PC-3 (cell line): ENCODE measurements at regions not wholly inside any gene's neighbourhood (a gene's known extent, or its start where the extent isn't known, plus 50 kb on each side); places are given as distances from the start of the nearest gene placed in this dataset.

Experiments used
- ATAC-seq: fragments of 200-7000 bp; cut with Tn5 transposase; 2 replicates; pipeline ENCODE4 v1.9.1; 2020; ENCODE audit warnings: mild to moderate bottlenecking, moderate library complexity
- BruUV-seq: library from RNA; stranded (reverse); fragments of 400-500 nt; replicated peaks from 2 replicates; lab custom pipeline; 2021; lab: Mats Ljungman, UMichigan
- CTCF ChIA-PET: fragments of 300-600 bp; sonication (Branson Sonifier 250); formaldehyde crosslinking; loops from one replicate; lab custom pipeline; 2022; ENCODE audit warnings: antibody characterized with exemption; lab: Charles Lee
- POLR2A ChIA-PET: fragments of 300-600 bp; sonication (Branson Sonifier 250); formaldehyde crosslinking; loops from one replicate; lab custom pipeline; 2022; ENCODE audit warnings: antibody characterized with exemption; ENCODE audit not compliant: unreplicated experiment; lab: Charles Lee
- DNase-seq: peaks from one replicate; pipeline ENCODE4 v3.0.0-alpha.2; 2015
- H2AFZ ChIP-seq: fragments of 300-600 bp; sonication (generic); 2 replicates; pipeline ENCODE4 v1.6.0; 2016; ENCODE audit warnings: antibody characterized with exemption, low read length
- H3F3A ChIP-seq: fragments of 300-600 bp; sonication (generic); one replicate; pipeline ENCODE4 v1.6.0; 2017; ENCODE audit warnings: antibody characterized with exemption, low read length, control low read depth, mild to moderate bottlenecking; ENCODE audit not compliant: unreplicated experiment
- H3K27ac ChIP-seq: fragments of 300-600 bp; sonication (generic); 2 replicates; pipeline ENCODE4 v1.5.1; 2016; ENCODE audit warnings: mild to moderate bottlenecking, low read length
- H3K27me3 ChIP-seq: fragments of 300-600 bp; sonication (generic); 2 replicates; pipeline ENCODE4 v1.6.1; 2016; ENCODE audit warnings: low read length, mixed read lengths
- H3K36me3 ChIP-seq: fragments of 300-600 bp; sonication (generic); 2 replicates; pipeline ENCODE4 v1.6.1; 2016; ENCODE audit warnings: low read depth, mixed run types, low read length, mixed read lengths
- H3K4me1 ChIP-seq: fragments of 300-600 bp; sonication (generic); 2 replicates; pipeline ENCODE4 v1.5.1; 2016; ENCODE audit warnings: low read length; ENCODE audit not compliant: insufficient read depth
- H3K4me2 ChIP-seq: fragments of 300-600 bp; sonication (generic); 2 replicates; pipeline ENCODE4 v1.6.0; 2016; ENCODE audit warnings: low read length
- H3K4me3 ChIP-seq: fragments of 300-600 bp; sonication (generic); 2 replicates; pipeline ENCODE4 v1.5.1; 2016; ENCODE audit warnings: mild to moderate bottlenecking, low read length, mixed read lengths
- H3K79me2 ChIP-seq: fragments of 300-600 bp; sonication (generic); 2 replicates; pipeline ENCODE4 v1.6.1; 2017; ENCODE audit warnings: low read length, mixed read lengths
- H3K9ac ChIP-seq: fragments of 300-600 bp; sonication (generic); 2 replicates; pipeline ENCODE4 v1.6.0; 2016; ENCODE audit warnings: mild to moderate bottlenecking, low read length
- H3K9me2 ChIP-seq: fragments of 300-600 bp; sonication (generic); replicated peaks from 2 replicates; pipeline ENCODE4 v1.6.1; 2016; ENCODE audit warnings: mixed run types, low read length, mixed read lengths
- H3K9me3 ChIP-seq: fragments of 300-600 bp; sonication (generic); 2 replicates; pipeline ENCODE4 v1.6.1; 2016; ENCODE audit warnings: low read length, mixed read lengths
- H4K20me1 ChIP-seq: fragments of 300-600 bp; sonication (generic); 2 replicates; pipeline ENCODE4 v1.6.1; 2016; ENCODE audit warnings: low read length, mixed read lengths
- CTCF ChIP-seq: fragments of 300-600 bp; sonication (generic); conservative IDR thresholded peaks from 2 replicates; pipeline ENCODE4 v1.5.1; 2017; ENCODE audit warnings: antibody characterized with exemption, low read depth, mild to moderate bottlenecking, low read length
- EZH2 ChIP-seq: fragments of 300-600 bp; sonication (generic); IDR thresholded peaks from one replicate; pipeline ENCODE4 v1.6.1; 2017; ENCODE audit warnings: antibody characterized with exemption, mild to moderate bottlenecking, low read length; ENCODE audit not compliant: unreplicated experiment
- EZH2phosphoT487 ChIP-seq: fragments of 300-600 bp; sonication (generic); IDR thresholded peaks from 2 replicates; pipeline ENCODE4 v1.6.1; 2018; ENCODE audit warnings: mild to moderate bottlenecking, antibody characterized with exemption, low read length, borderline replicate concordance
- intact Hi-C: fragments of 100-400 bp; cut with micrococcal nuclease; formaldehyde crosslinking; loops from 2 replicates; pipeline ENCODE4 v1.9.0; 2023

GRCh38 chr5:29169886-29170285, 2023.6 kb upstream of the CDH6 start:
- BruUV-seq = no TSS peak
- H3K79me2 ChIP-seq = no peaks in the 10 kb centered on the region
- no peak for ATAC-seq
- no peaks in the 10 kb centered on the region for H3F3A ChIP-seq
- TF ChIP-seq CTCF = no peak
- no peak for TF ChIP-seq EZH2phosphoT487
- no peak for TF ChIP-seq EZH2
- no peak for DNase-seq
- intact Hi-C loops = no loop called here
- no peaks in the 10 kb centered on the region for H3K27me3 ChIP-seq
- H3K4me1 ChIP-seq = no peaks in the 10 kb centered on the region
- ChIA-PET CTCF (interaction anchor here (0.6 kb wide), 1 partner anchor 609 kb away, joined by 3 read pairs; no protein-coding TSS in a partner anchor), POLR2A (no interaction called here)
- H4K20me1 ChIP-seq = no peaks in the 10 kb centered on the region
- no peak overlapping the region for H3K4me3 ChIP-seq
- H2AFZ ChIP-seq = no peak overlapping the region
- no peaks in the 10 kb centered on the region for H3K36me3 ChIP-seq
- no peak overlapping the region for H3K9ac ChIP-seq
- H3K9me2 ChIP-seq = no peaks in the 10 kb centered on the region
- H3K4me2 ChIP-seq = no peak overlapping the region
- no peak overlapping the region for H3K27ac ChIP-seq
- no peaks in the 10 kb centered on the region for H3K9me3 ChIP-seq

- POLR2A ChIA-PET = no interaction called here
- no peaks in the 10 kb centered on the region for H3K9me3 ChIP-seq
- H3K4me1 ChIP-seq = no peaks in the 10 kb centered on the region
- H3K9me2 ChIP-seq = no peaks in the 10 kb centered on the region
- no TSS peak for BruUV-seq
- H3F3A ChIP-seq = no peaks in the 10 kb centered on the region
- no peak for ATAC-seq
- no peaks in the 10 kb centered on the region for H3K79me2 ChIP-seq
- H2AFZ ChIP-seq = no peak overlapping the region
- no peaks in the 10 kb centered on the region for H3K36me3 ChIP-seq
- H4K20me1 ChIP-seq = no peaks in the 10 kb centered on the region
- intact Hi-C loops = no loop called here
- H3K27ac ChIP-seq = no peak overlapping the region
- no peak overlapping the region for H3K4me2 ChIP-seq
- DNase-seq = no peak
- H3K4me3 ChIP-seq = no peak overlapping the region
- CTCF ChIA-PET = interaction anchor here (0.6 kb wide), 1 partner anchor 87 kb away, joined by 3 read pairs; no protein-coding TSS in a partner anchor
- TF ChIP-seq CTCF (no peak), EZH2 (no peak), EZH2phosphoT487 (no peak)
- no peak overlapping the region for H3K9ac ChIP-seq
- no peaks in the 10 kb centered on the region for H3K27me3 ChIP-seq
These were observed 2031.2 kb upstream of the CDH6 start for GRCh38 chr5:29162297-29162696.

- no peak for ATAC-seq
- intact Hi-C loops = no loop called here
- no peaks in the 10 kb centered on the region for H3K36me3 ChIP-seq
- H3K4me3 ChIP-seq = no peak overlapping the region
- TF ChIP-seq EZH2phosphoT487 = no peak
- TF ChIP-seq EZH2 = no peak
- no peak; the same call in 1 of the 2 replicates for TF ChIP-seq CTCF
- H3K4me2 ChIP-seq = no peak overlapping the region
- H3K27ac ChIP-seq = no peak overlapping the region
- BruUV-seq = no TSS peak
- no peak overlapping the region for H3K9ac ChIP-seq
- H3K4me1 ChIP-seq = no peaks in the 10 kb centered on the region
- no peaks in the 10 kb centered on the region for H3K9me3 ChIP-seq
- no peaks in the 10 kb centered on the region for H3K9me2 ChIP-seq
- no peak for DNase-seq
- no peaks in the 10 kb centered on the region for H3F3A ChIP-seq
- H3K27me3 ChIP-seq = no peaks in the 10 kb centered on the region
- ChIA-PET POLR2A (no interaction called here), CTCF (interaction anchor here (0.5 to 0.6 kb wide), 2 partner anchors 13 to 88 kb away, joined by 3 to 4 read pairs; no protein-coding TSS in a partner anchor)
- no peak overlapping the region for H2AFZ ChIP-seq
- H4K20me1 ChIP-seq = no peaks in the 10 kb centered on the region
- H3K79me2 ChIP-seq = no peaks in the 10 kb centered on the region
These were observed 2031.8 kb upstream of the CDH6 start for GRCh38 chr5:29161399-29162291.
